Endodermal cell (in vitro differentiated cells): ENCODE measurements at regions not wholly inside any gene's neighbourhood (a gene's known extent, or its start where the extent isn't known, plus 50 kb on each side); places are given as distances from the start of the nearest gene placed in this dataset.

Source experiments
- DNase-seq: peaks from one replicate; pipeline ENCODE4 v3.0.0-alpha.2; 2017
- H3K27ac ChIP-seq: 2 replicates; pipeline ENCODE4 v1.5.1; 2013; ENCODE audit warnings: mild to moderate bottlenecking, low read depth, low read length, moderate library complexity
- H3K27me3 ChIP-seq: 2 replicates; pipeline ENCODE4 v1.6.1; 2013; ENCODE audit warnings: mild to moderate bottlenecking, low read length, moderate library complexity; ENCODE audit not compliant: insufficient read depth, control insufficient read depth, poor library complexity, severe bottlenecking
- H3K36me3 ChIP-seq: 2 replicates; pipeline ENCODE4 v1.7.0; 2013; ENCODE audit warnings: mild to moderate bottlenecking, low read length, moderate library complexity; ENCODE audit not compliant: control insufficient read depth, insufficient read depth
- H3K4me1 ChIP-seq: one replicate; pipeline ENCODE4 v1.7.0; 2013; ENCODE audit warnings: low read length; ENCODE audit not compliant: control insufficient read depth, insufficient read depth
- H3K4me3 ChIP-seq: 2 replicates; pipeline ENCODE4 v1.5.1; 2013; ENCODE audit warnings: mild to moderate bottlenecking, low read length, moderate library complexity
- H3K9ac ChIP-seq: 2 replicates; pipeline ENCODE4 v1.6.1; 2013; ENCODE audit warnings: mild to moderate bottlenecking, low read length, moderate library complexity; ENCODE audit not compliant: poor library complexity, severe bottlenecking; ENCODE audit errors: extremely low read depth
- H3K9me3 ChIP-seq: 2 replicates; pipeline ENCODE4 v1.6.1; 2013; ENCODE audit warnings: mild to moderate bottlenecking, low read length, moderate library complexity; ENCODE audit not compliant: control insufficient read depth
- H3K27ac Mint-ChIP-seq: 2 replicates; pipeline ENCODE4 v1.8.0; 2020; ENCODE audit warnings: mixed read lengths
- H3K27me3 Mint-ChIP-seq: 2 replicates; pipeline ENCODE4 v1.8.0; 2021; ENCODE audit warnings: mild to moderate bottlenecking, mixed read lengths; ENCODE audit not compliant: insufficient read depth
- H3K36me3 Mint-ChIP-seq: 2 replicates; pipeline ENCODE4 v1.8.0; 2020; ENCODE audit warnings: low read depth, mixed read lengths
- H3K4me1 Mint-ChIP-seq: 2 replicates; pipeline ENCODE4 v1.8.0; 2020; ENCODE audit warnings: mixed read lengths
- H3K4me3 Mint-ChIP-seq: 2 replicates; pipeline ENCODE4 v1.8.0; 2020; ENCODE audit warnings: mild to moderate bottlenecking, moderate library complexity, mixed read lengths
- H3K9me3 Mint-ChIP-seq: 2 replicates; pipeline ENCODE4 v1.8.0; 2020; ENCODE audit warnings: mild to moderate bottlenecking, mixed read lengths
- CTCF ChIP-seq: fragments of 200-600 bp; sonication (generic); conservative IDR thresholded peaks from 2 replicates; pipeline ENCODE4 v1.5.0; 2021; ENCODE audit warnings: antibody characterized with exemption, mild to moderate bottlenecking
- WGBS, 2 experiments: methylation state at CpG; one replicate each; pipeline versions ENCODE4 v1.1.5 to v1.1.7; 2013; ENCODE audit warnings: missing lambda C conversion rate in 2 of 2, mixed read lengths in 1 of 2; ENCODE audit not compliant: insufficient coverage in 1 of 2, insufficient read length in 1 of 2; 5-methylcytosine and 5-hydroxymethylcytosine counted together

- peaks cover 8% of the 10 kb centered on the region for H3K4me1 ChIP-seq
- peaks cover 9% of the 10 kb centered on the region for H3K9me3 ChIP-seq
- Mint-ChIP-seq H3K27ac (no peak overlapping the region), H3K4me1 (peaks cover 13% of the 10 kb centered on the region), H3K9me3 (peaks cover 1% of the 10 kb centered on the region), H3K36me3 (no peaks in the 10 kb centered on the region), H3K4me3 (no peak overlapping the region), H3K27me3 (peaks cover 17% of the 10 kb centered on the region)
- TF ChIP-seq CTCF, result peak; percentile 84
- no peak overlapping the region for H3K4me3 ChIP-seq
- peak; percentile 84 for DNase-seq
- 18% methylated on average over 2 of the region's 2 CpGs; no CpG with 5 or more reads in 1 of the 2 experiments for WGBS, 2 experiments
- H3K36me3 ChIP-seq, result no peaks in the 10 kb centered on the region
- no peak overlapping the region for H3K27ac ChIP-seq
- H3K9ac ChIP-seq, result no peak overlapping the region
- no peaks in the 10 kb centered on the region for H3K27me3 ChIP-seq
Measured at GRCh38 chr18:47595831-47596501, 334.5 kb downstream of the SMAD2 start.

GRCh38 chr18:47594621-47595086 lies 335.8 kb downstream of the SMAD2 start:
- Mint-ChIP-seq H3K4me3 (peak overlapping the region; percentile 25), H3K27ac (no peak overlapping the region), H3K9me3 (peaks cover 1% of the 10 kb centered on the region), H3K4me1 (peaks cover 13% of the 10 kb centered on the region), H3K36me3 (no peaks in the 10 kb centered on the region), H3K27me3 (peaks cover 17% of the 10 kb centered on the region)
- Histone ChIP-seq H3K27ac (peak overlapping the region; percentile 12), H3K4me3 (no peak overlapping the region), H3K4me1 (peaks cover 4% of the 10 kb centered on the region), H3K9ac (no peak overlapping the region), H3K36me3 (no peaks in the 10 kb centered on the region), H3K9me3 (peaks cover 9% of the 10 kb centered on the region), H3K27me3 (no peaks in the 10 kb centered on the region)
- WGBS, 2 experiments, result 83 to 85% methylated on average over 16 to 23 of the region's 23 CpGs
- DNase-seq, result no peak
- no peak for TF ChIP-seq CTCF

- no peak for DNase-seq
- Mint-ChIP-seq H3K9me3 (peaks cover 1% of the 10 kb centered on the region), H3K27ac (no peak overlapping the region), H3K36me3 (no peaks in the 10 kb centered on the region), H3K4me1 (peaks cover 13% of the 10 kb centered on the region), H3K4me3 (peak overlapping the region; percentile 25), H3K27me3 (peaks cover 17% of the 10 kb centered on the region)
- H3K36me3 ChIP-seq, result no peaks in the 10 kb centered on the region
- H3K4me3 ChIP-seq, result no peak overlapping the region
- 41 to 44% methylated on average over 11 to 13 of the region's 13 CpGs for WGBS, 2 experiments
- H3K9ac ChIP-seq, result no peak overlapping the region
- H3K27me3 ChIP-seq, result no peaks in the 10 kb centered on the region
- H3K9me3 ChIP-seq, result peaks cover 9% of the 10 kb centered on the region
- H3K27ac ChIP-seq, result peak overlapping the region; percentile 72
- H3K4me1 ChIP-seq, result peaks cover 4% of the 10 kb centered on the region
- no peak for TF ChIP-seq CTCF
Measured at GRCh38 chr18:47593744-47594472, 336.6 kb downstream of the SMAD2 start.
